ENCODE measurements at regions not wholly inside any gene's neighbourhood (a gene's known extent, or its start where the extent isn't known, plus 50 kb on each side); places are given as distances from the start of the nearest gene placed in this dataset.
"Not testable (repeated sequence)": the region's sequence is repeated elsewhere in the genome, so short reads cannot be mapped to it uniquely, and the experiment has no call there.

GRCh38 chr5:124970381-124970780 is 223.9 kb upstream of the ZNF608 start:
- TF ChIP-seq CTCF, EZH2phosphoT487, EZH2 (IDR thresholded peaks at IDR 0.05): not testable (repeated sequence)
